ENCODE measurements at regions not wholly inside any gene's neighbourhood (a gene's known extent, or its start where the extent isn't known, plus 50 kb on each side); places are given as distances from the start of the nearest gene placed in this dataset.

DNA sequence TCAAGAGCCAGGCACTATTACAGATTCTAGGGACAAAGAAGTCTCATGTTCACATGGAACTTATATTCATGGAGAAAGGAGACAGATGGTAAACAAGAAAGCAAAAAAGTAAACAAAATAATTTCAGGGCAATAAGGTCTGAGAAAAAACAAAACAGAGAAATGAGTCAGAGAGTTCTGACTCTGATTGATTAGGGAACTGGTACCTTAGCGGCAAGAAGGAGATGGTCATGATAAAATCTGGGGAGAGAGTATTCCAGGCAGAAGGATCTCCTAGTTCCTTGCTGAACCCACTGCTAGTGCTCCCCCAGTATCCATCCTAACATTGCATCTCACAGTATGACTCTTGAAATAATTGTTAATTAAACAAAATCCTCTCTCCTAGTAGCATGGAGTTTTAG is 161.8 kb upstream of the KLF7 start:
- Histone ChIP-seq H3K27ac (ENCODE audit: low read depth, low read length) (no peak overlapping the region), H2AFZ (ENCODE audit: low read length) (no peak overlapping the region), H4K20me1 (ENCODE audit: insufficient read depth, low read length) (no peaks in the 10 kb centered on the region), H3K36me3 (ENCODE audit: insufficient read depth, low read length) (no peaks in the 10 kb centered on the region), H3K4me1 (ENCODE audit: insufficient read depth, low read length) (peaks cover 13% of the 10 kb centered on the region), H3K27me3 (ENCODE audit: insufficient read depth, low read length) (no peaks in the 10 kb centered on the region), H3K79me2 (ENCODE audit: insufficient read depth, low read length) (no peaks in the 10 kb centered on the region), H3K9me3 (ENCODE audit: low read depth, low read length) (no peaks in the 10 kb centered on the region), H3K4me3 (ENCODE audit: insufficient read depth, low read length) (no peak overlapping the region), H3K4me2 (ENCODE audit: insufficient read depth, low read length) (no peak overlapping the region)
- DNase-seq (ENCODE audit: insufficient read length, low spot score, missing footprints): no peak
- no peak for TF ChIP-seq CTCF (IDR thresholded peaks at IDR 0.05; ENCODE audit: extremely low read depth, low read depth, low read length)

- Histone ChIP-seq H3K4me2 (ENCODE audit: insufficient read depth, low read length) (no peak overlapping the region), H3K27ac (ENCODE audit: low read depth, low read length) (no peak overlapping the region), H3K4me1 (ENCODE audit: insufficient read depth, low read length) (peaks cover 22% of the 10 kb centered on the region), H3K79me2 (ENCODE audit: insufficient read depth, low read length) (no peaks in the 10 kb centered on the region), H3K27me3 (ENCODE audit: insufficient read depth, low read length) (no peaks in the 10 kb centered on the region), H4K20me1 (ENCODE audit: insufficient read depth, low read length) (no peaks in the 10 kb centered on the region), H3K36me3 (ENCODE audit: insufficient read depth, low read length) (no peaks in the 10 kb centered on the region), H3K9me3 (ENCODE audit: low read depth, low read length) (no peaks in the 10 kb centered on the region), H2AFZ (ENCODE audit: low read length) (no peak overlapping the region), H3K4me3 (ENCODE audit: insufficient read depth, low read length) (no peak overlapping the region)
- TF ChIP-seq CTCF (IDR thresholded peaks at IDR 0.05; ENCODE audit: extremely low read depth, low read depth, low read length): no peak
- no peak for DNase-seq (ENCODE audit: insufficient read length, low spot score, missing footprints)
Observed at GRCh38 chr2:207328944-207329386, 163.2 kb upstream of the KLF7 start.

DNA sequence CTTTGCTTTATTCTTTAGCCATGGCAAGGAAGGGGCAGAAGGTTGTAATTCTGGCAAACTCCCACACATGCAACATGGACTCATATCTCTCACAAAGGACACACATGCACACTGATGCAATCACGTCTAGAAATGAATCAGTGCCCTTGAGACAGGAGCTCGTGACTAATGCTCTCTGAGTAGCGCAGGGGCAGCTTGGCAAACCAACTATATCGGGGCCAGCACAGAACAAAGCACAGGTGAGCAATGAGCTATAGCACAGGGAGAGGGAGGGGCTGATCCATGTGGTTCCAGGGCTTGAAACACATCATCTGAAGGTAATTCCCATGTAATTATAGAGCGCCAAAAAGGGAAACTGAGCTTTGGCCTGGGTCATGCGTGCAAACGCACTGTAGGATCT is 165.2 kb upstream of the KLF7 start:
- Histone ChIP-seq H3K27me3 (ENCODE audit: insufficient read depth, low read length) (no peaks in the 10 kb centered on the region), H3K79me2 (ENCODE audit: insufficient read depth, low read length) (no peaks in the 10 kb centered on the region), H3K27ac (ENCODE audit: low read depth, low read length) (peak overlapping the region; percentile 79), H3K4me3 (ENCODE audit: insufficient read depth, low read length) (no peak overlapping the region), H4K20me1 (ENCODE audit: insufficient read depth, low read length) (no peaks in the 10 kb centered on the region), H3K9me3 (ENCODE audit: low read depth, low read length) (no peaks in the 10 kb centered on the region), H3K36me3 (ENCODE audit: insufficient read depth, low read length) (no peaks in the 10 kb centered on the region), H3K4me2 (ENCODE audit: insufficient read depth, low read length) (peak overlapping the region; percentile 54), H2AFZ (ENCODE audit: low read length) (no peak overlapping the region), H3K4me1 (ENCODE audit: insufficient read depth, low read length) (peaks cover 36% of the 10 kb centered on the region)
- no peak for TF ChIP-seq CTCF (IDR thresholded peaks at IDR 0.05; ENCODE audit: extremely low read depth, low read depth, low read length)
- no peak for DNase-seq (ENCODE audit: insufficient read length, low spot score, missing footprints)

- no peak overlapping the region for H3K4me2 ChIP-seq (ENCODE audit: insufficient read depth, low read length)
- no peaks in the 10 kb centered on the region for H3K79me2 ChIP-seq (ENCODE audit: insufficient read depth, low read length)
- H3K9me3 ChIP-seq (ENCODE audit: low read depth, low read length): no peaks in the 10 kb centered on the region
- H2AFZ ChIP-seq (ENCODE audit: low read length): no peak overlapping the region
- no peak overlapping the region for H3K27ac ChIP-seq (ENCODE audit: low read depth, low read length)
- DNase-seq (ENCODE audit: insufficient read length, low spot score, missing footprints): no peak
- no peak for TF ChIP-seq CTCF (IDR thresholded peaks at IDR 0.05; ENCODE audit: extremely low read depth, low read depth, low read length)
- H3K36me3 ChIP-seq (ENCODE audit: insufficient read depth, low read length): no peaks in the 10 kb centered on the region
- H3K4me3 ChIP-seq (ENCODE audit: insufficient read depth, low read length): no peak overlapping the region
- no peaks in the 10 kb centered on the region for H3K27me3 ChIP-seq (ENCODE audit: insufficient read depth, low read length)
- peaks cover 36% of the 10 kb centered on the region for H3K4me1 ChIP-seq (ENCODE audit: insufficient read depth, low read length)
- no peaks in the 10 kb centered on the region for H4K20me1 ChIP-seq (ENCODE audit: insufficient read depth, low read length)
Observed at GRCh38 chr2:207331674-207332073, 165.9 kb upstream of the KLF7 start.

Data from osteoblast (primary cell).